ENCODE measurements at regions not wholly inside any gene's neighbourhood (a gene's known extent, or its start where the extent isn't known, plus 50 kb on each side); places are given as distances from the start of the nearest gene placed in this dataset.

- Histone ChIP-seq H3K27ac (ENCODE audit: low read length) (no peak overlapping the region), H3K4me3 (ENCODE audit: control insufficient read depth in 1 of 2, extremely low read depth in 1 of 2, low read length in 1 of 2) (no peak overlapping the region), H3K36me3 (ENCODE audit: control insufficient read depth in 2 of 2, extremely low read depth in 1 of 2, insufficient read depth in 1 of 2, low read length in 1 of 2) (no peaks in the 10 kb centered on the region), H3K27me3 (replicated peaks in 1 of 2; ENCODE audit: control insufficient read depth in 2 of 2, extremely low read depth in 1 of 2, insufficient read depth in 2 of 2, low read length in 1 of 2) (no peaks in the 10 kb centered on the region), H3K4me1 (ENCODE audit: control insufficient read depth in 1 of 2, extremely low read depth in 1 of 2, insufficient read depth in 2 of 2, low read length in 2 of 2) (no peaks in the 10 kb centered on the region), H3K9me3 (no peaks in the 10 kb centered on the region)
- DNase-seq (no peak), ATAC-seq (replicated peaks in 1 of 4) (no peak)
- CTCF ChIA-PET = no interaction called here
- Mint-ChIP-seq H3K27me3 (no peaks in the 10 kb centered on the region), H3K4me1 (no peaks in the 10 kb centered on the region), H3K4me3 (no peak overlapping the region), H3K36me3 (no peaks in the 10 kb centered on the region), H3K27ac (no peak overlapping the region), H3K9me3 (no peaks in the 10 kb centered on the region)
- POLR2A ChIA-PET = no interaction called here
- WGBS (ENCODE audit: insufficient coverage) = 91% methylated on average over 6 of the region's 6 CpGs
Measured at GRCh38 chr12:61863811-61864210, 396.4 kb upstream of the USP15 start.

GRCh38 chr12:61869796-61870195 is 390.4 kb upstream of the USP15 start:
- Histone ChIP-seq H3K4me3 (ENCODE audit: control insufficient read depth in 1 of 2, extremely low read depth in 1 of 2, low read length in 1 of 2) (no peak overlapping the region), H3K27ac (ENCODE audit: low read length) (no peak overlapping the region), H3K27me3 (replicated peaks in 1 of 2; ENCODE audit: control insufficient read depth in 2 of 2, extremely low read depth in 1 of 2, insufficient read depth in 2 of 2, low read length in 1 of 2) (no peaks in the 10 kb centered on the region), H3K4me1 (ENCODE audit: control insufficient read depth in 1 of 2, extremely low read depth in 1 of 2, insufficient read depth in 2 of 2, low read length in 2 of 2) (no peaks in the 10 kb centered on the region), H3K36me3 (ENCODE audit: control insufficient read depth in 2 of 2, extremely low read depth in 1 of 2, insufficient read depth in 1 of 2, low read length in 1 of 2) (no peaks in the 10 kb centered on the region), H3K9me3 (no peaks in the 10 kb centered on the region)
- ATAC-seq (replicated peaks in 1 of 4) (no peak), DNase-seq (no peak)
- Mint-ChIP-seq H3K4me3 (no peak overlapping the region), H3K9me3 (no peaks in the 10 kb centered on the region), H3K4me1 (no peaks in the 10 kb centered on the region), H3K27me3 (no peaks in the 10 kb centered on the region), H3K27ac (no peak overlapping the region), H3K36me3 (no peaks in the 10 kb centered on the region)
- POLR2A ChIA-PET = no interaction called here
- no CpG with 5 or more reads among the region's 2 CpGs for WGBS (ENCODE audit: insufficient coverage)
- CTCF ChIA-PET = interaction anchor here in 1 of 2 donors (0.6 kb wide), 1 partner anchor 296 kb away, joined by 4 read pairs; no protein-coding TSS in a partner anchor

- no peak overlapping the region for H3K4me3 Mint-ChIP-seq
- WGBS (ENCODE audit: insufficient coverage) = no CpG with 5 or more reads among the region's 3 CpGs
- Histone ChIP-seq H3K27ac (ENCODE audit: low read length) (no peak overlapping the region), H3K4me3 (ENCODE audit: control insufficient read depth in 1 of 2, extremely low read depth in 1 of 2, low read length in 1 of 2) (no peak overlapping the region), H3K4me1 (ENCODE audit: control insufficient read depth in 1 of 2, extremely low read depth in 1 of 2, insufficient read depth in 2 of 2, low read length in 2 of 2) (no peaks in the 10 kb centered on the region), H3K36me3 (ENCODE audit: control insufficient read depth in 2 of 2, extremely low read depth in 1 of 2, insufficient read depth in 1 of 2, low read length in 1 of 2) (no peaks in the 10 kb centered on the region), H3K9me3 (no peaks in the 10 kb centered on the region), H3K27me3 (replicated peaks in 1 of 2; ENCODE audit: control insufficient read depth in 2 of 2, extremely low read depth in 1 of 2, insufficient read depth in 2 of 2, low read length in 1 of 2) (no peaks in the 10 kb centered on the region)
- H3K9me3 Mint-ChIP-seq = no peaks in the 10 kb centered on the region
- ATAC-seq (replicated peaks in 1 of 4) (peak; percentile 69 to 98 (median 91)), DNase-seq (peak in 5 of 35 experiments; percentile 7 to 39 (median 17))
- no peaks in the 10 kb centered on the region for H3K4me1 Mint-ChIP-seq
- no peaks in the 10 kb centered on the region for H3K36me3 Mint-ChIP-seq
- no peak overlapping the region for H3K27ac Mint-ChIP-seq
- ChIA-PET POLR2A (no interaction called here), CTCF (interaction anchor here in 1 of 2 donors (0.6 kb wide), 1 partner anchor 705 kb away, joined by 3 read pairs; no protein-coding TSS in a partner anchor)
- no peaks in the 10 kb centered on the region for H3K27me3 Mint-ChIP-seq
Measured at GRCh38 chr12:61870658-61871484, 389.3 kb upstream of the USP15 start.

GRCh38 chr12:61871485-61871810 is 388.8 kb upstream of the USP15 start:
- Histone ChIP-seq H3K9me3 (no peaks in the 10 kb centered on the region), H3K4me1 (ENCODE audit: control insufficient read depth in 1 of 2, extremely low read depth in 1 of 2, insufficient read depth in 2 of 2, low read length in 2 of 2) (no peaks in the 10 kb centered on the region), H3K36me3 (ENCODE audit: control insufficient read depth in 2 of 2, extremely low read depth in 1 of 2, insufficient read depth in 1 of 2, low read length in 1 of 2) (no peaks in the 10 kb centered on the region), H3K4me3 (ENCODE audit: control insufficient read depth in 1 of 2, extremely low read depth in 1 of 2, low read length in 1 of 2) (no peak overlapping the region), H3K27ac (ENCODE audit: low read length) (no peak overlapping the region), H3K27me3 (replicated peaks in 1 of 2; ENCODE audit: control insufficient read depth in 2 of 2, extremely low read depth in 1 of 2, insufficient read depth in 2 of 2, low read length in 1 of 2) (no peaks in the 10 kb centered on the region)
- no peaks in the 10 kb centered on the region for H3K27me3 Mint-ChIP-seq
- ChIA-PET CTCF (no interaction called here), POLR2A (no interaction called here)
- H3K9me3 Mint-ChIP-seq = no peaks in the 10 kb centered on the region
- DNase-seq = no peak
- no peak overlapping the region for H3K27ac Mint-ChIP-seq
- 40% methylated on average over 1 of the region's 5 CpGs for WGBS (ENCODE audit: insufficient coverage)
- H3K4me1 Mint-ChIP-seq = no peaks in the 10 kb centered on the region
- no peak overlapping the region for H3K4me3 Mint-ChIP-seq
- no peaks in the 10 kb centered on the region for H3K36me3 Mint-ChIP-seq
- ATAC-seq (replicated peaks in 1 of 4) = no peak

GRCh38 chr12:61879229-61879628 is 381.0 kb upstream of the USP15 start:
- 85% methylated on average over 8 of the region's 9 CpGs for WGBS (ENCODE audit: insufficient coverage)
- no peaks in the 10 kb centered on the region for H3K4me1 ChIP-seq (ENCODE audit: control insufficient read depth in 1 of 2, extremely low read depth in 1 of 2, insufficient read depth in 2 of 2, low read length in 2 of 2)
- Mint-ChIP-seq H3K4me1 (no peaks in the 10 kb centered on the region), H3K4me3 (no peak overlapping the region), H3K36me3 (no peaks in the 10 kb centered on the region), H3K27ac (no peak overlapping the region), H3K9me3 (no peaks in the 10 kb centered on the region), H3K27me3 (no peaks in the 10 kb centered on the region)
- ATAC-seq (replicated peaks in 1 of 4) (no peak), DNase-seq (no peak)
- no peak overlapping the region for H3K27ac ChIP-seq (ENCODE audit: low read length)
- POLR2A ChIA-PET = no interaction called here
- H3K27me3 ChIP-seq (replicated peaks in 1 of 2; ENCODE audit: control insufficient read depth in 2 of 2, extremely low read depth in 1 of 2, insufficient read depth in 2 of 2, low read length in 1 of 2) = no peaks in the 10 kb centered on the region
- no peak overlapping the region for H3K4me3 ChIP-seq (ENCODE audit: control insufficient read depth in 1 of 2, extremely low read depth in 1 of 2, low read length in 1 of 2)
- H3K9me3 ChIP-seq = no peaks in the 10 kb centered on the region
- CTCF ChIA-PET = no interaction called here
- H3K36me3 ChIP-seq (ENCODE audit: control insufficient read depth in 2 of 2, extremely low read depth in 1 of 2, insufficient read depth in 1 of 2, low read length in 1 of 2) = no peaks in the 10 kb centered on the region

- Histone ChIP-seq H3K27ac (ENCODE audit: low read length) (no peak overlapping the region), H3K4me3 (ENCODE audit: control insufficient read depth in 1 of 2, extremely low read depth in 1 of 2, low read length in 1 of 2) (no peak overlapping the region), H3K9me3 (no peaks in the 10 kb centered on the region), H3K36me3 (ENCODE audit: control insufficient read depth in 2 of 2, extremely low read depth in 1 of 2, insufficient read depth in 1 of 2, low read length in 1 of 2) (no peaks in the 10 kb centered on the region), H3K27me3 (replicated peaks in 1 of 2; ENCODE audit: control insufficient read depth in 2 of 2, extremely low read depth in 1 of 2, insufficient read depth in 2 of 2, low read length in 1 of 2) (no peaks in the 10 kb centered on the region), H3K4me1 (ENCODE audit: control insufficient read depth in 1 of 2, extremely low read depth in 1 of 2, insufficient read depth in 2 of 2, low read length in 2 of 2) (no peaks in the 10 kb centered on the region)
- no peak overlapping the region for H3K27ac Mint-ChIP-seq
- no peak for ATAC-seq (replicated peaks in 1 of 4)
- 75% methylated on average over 6 of the region's 7 CpGs for WGBS (ENCODE audit: insufficient coverage)
- ChIA-PET POLR2A (no interaction called here), CTCF (no interaction called here)
- H3K9me3 Mint-ChIP-seq = no peaks in the 10 kb centered on the region
- no peaks in the 10 kb centered on the region for H3K4me1 Mint-ChIP-seq
- H3K4me3 Mint-ChIP-seq = no peak overlapping the region
- DNase-seq = no peak
- H3K36me3 Mint-ChIP-seq = no peaks in the 10 kb centered on the region
- no peaks in the 10 kb centered on the region for H3K27me3 Mint-ChIP-seq
Measured at GRCh38 chr12:61880186-61880585, 380.0 kb upstream of the USP15 start.

GRCh38 chr12:61891632-61892031 is 368.6 kb upstream of the USP15 start:
- Histone ChIP-seq H3K27me3 (replicated peaks in 1 of 2; ENCODE audit: control insufficient read depth in 2 of 2, extremely low read depth in 1 of 2, insufficient read depth in 2 of 2, low read length in 1 of 2) (no peaks in the 10 kb centered on the region), H3K4me1 (ENCODE audit: control insufficient read depth in 1 of 2, extremely low read depth in 1 of 2, insufficient read depth in 2 of 2, low read length in 2 of 2) (no peaks in the 10 kb centered on the region), H3K27ac (ENCODE audit: low read length) (no peak overlapping the region), H3K9me3 (no peaks in the 10 kb centered on the region), H3K36me3 (ENCODE audit: control insufficient read depth in 2 of 2, extremely low read depth in 1 of 2, insufficient read depth in 1 of 2, low read length in 1 of 2) (no peaks in the 10 kb centered on the region), H3K4me3 (ENCODE audit: control insufficient read depth in 1 of 2, extremely low read depth in 1 of 2, low read length in 1 of 2) (no peak overlapping the region)
- Mint-ChIP-seq H3K9me3 (peaks cover 3 to 6% (median 4%) of the 10 kb centered on the region in 3 donors), H3K4me1 (no peaks in the 10 kb centered on the region), H3K27me3 (peaks cover 0 to 2% of the 10 kb centered on the region in 2 donors), H3K27ac (no peak overlapping the region), H3K36me3 (no peaks in the 10 kb centered on the region), H3K4me3 (no peak overlapping the region)
- DNase-seq (no peak), ATAC-seq (replicated peaks in 1 of 4) (no peak)
- POLR2A ChIA-PET = no interaction called here
- WGBS (ENCODE audit: insufficient coverage) = 75% methylated on average over 1 of the region's 1 CpG
- CTCF ChIA-PET = no interaction called here

Measured in T-cell (primary cell).